ENCODE measurements at regions not wholly inside any gene's neighbourhood (a gene's known extent, or its start where the extent isn't known, plus 50 kb on each side); places are given as distances from the start of the nearest gene placed in this dataset.

DNA sequence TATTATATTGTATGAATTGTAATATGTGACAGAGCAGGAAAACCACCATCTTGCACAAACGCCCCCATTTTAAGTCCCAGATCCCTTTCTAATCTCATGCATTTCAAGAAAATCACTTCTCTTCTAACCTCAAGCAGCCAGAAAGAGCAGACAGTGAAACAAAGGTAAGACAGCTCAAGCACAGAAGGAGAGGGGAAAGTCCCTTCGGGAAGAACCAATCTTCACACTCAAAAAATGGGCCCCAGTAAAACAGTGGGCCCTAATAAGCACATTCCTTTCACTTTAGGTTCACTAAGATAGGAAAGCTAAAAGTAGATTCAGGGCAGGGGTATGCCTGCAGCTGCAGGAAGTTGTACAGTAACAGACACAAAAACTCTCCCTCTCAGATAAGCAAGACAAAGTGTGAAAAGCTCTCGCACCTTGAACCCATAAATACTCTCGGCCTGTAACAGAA, 1268.7 kb downstream of the SI start:
- H3K36me3 ChIP-seq (ENCODE audit: control insufficient read depth in 2 of 2, insufficient read depth in 1 of 2, low read length in 2 of 2): no peaks in the 10 kb centered on the region
- H3K4me3 ChIP-seq (ENCODE audit: low read depth, low read length): no peak overlapping the region
- CTCF ChIA-PET: no interaction called here
- no peaks in the 10 kb centered on the region for H3K4me1 ChIP-seq (ENCODE audit: control insufficient read depth, insufficient read depth, low read length)
- no peak overlapping the region for H3K27ac ChIP-seq (ENCODE audit: extremely low read depth, low read depth, low read length)
- no peaks in the 10 kb centered on the region for H3K9me3 ChIP-seq (ENCODE audit: control insufficient read depth, insufficient read depth, low read depth, low read length)
- POLR2A ChIA-PET: no interaction called here
- TF ChIP-seq ZNF16 (tag by site-specific recombination; IDR thresholded peaks at IDR 0.05; ENCODE audit: low read depth): no peak
- no peak for TF ChIP-seq ZNF433 (tag by site-specific recombination; IDR thresholded peaks at IDR 0.05; ENCODE audit: low read depth)
- TF ChIP-seq ZNF626 (tag by site-specific recombination; IDR thresholded peaks at IDR 0.05): no peak
- TF ChIP-seq ZNF621 (tag by site-specific recombination; IDR thresholded peaks at IDR 0.05): no peak
- TF ChIP-seq ZNF266 (tag by site-specific recombination; IDR thresholded peaks at IDR 0.05; ENCODE audit: low read depth): no peak
- no peak for TF ChIP-seq ZNF664 (tag by site-specific recombination; IDR thresholded peaks at IDR 0.05)
- no peak for TF ChIP-seq ZNF354C (tag by site-specific recombination; IDR thresholded peaks at IDR 0.05; ENCODE audit: borderline replicate concordance, low read depth)
- no peak for TF ChIP-seq ZFP41 (tag by site-specific recombination; IDR thresholded peaks at IDR 0.05; ENCODE audit: borderline replicate concordance)
- no peak for TF ChIP-seq OVOL3 (tag by site-specific recombination; IDR thresholded peaks at IDR 0.05)
- no peak for TF ChIP-seq ZNF184 (tag by site-specific recombination; IDR thresholded peaks at IDR 0.05)
- no peak for TF ChIP-seq SCRT1 (tag by site-specific recombination; IDR thresholded peaks at IDR 0.05; ENCODE audit: borderline replicate concordance)
- TF ChIP-seq ZNF776 (tag by site-specific recombination; IDR thresholded peaks at IDR 0.05; ENCODE audit: borderline replicate concordance): no peak
- TF ChIP-seq ZBTB21 (tag by site-specific recombination; IDR thresholded peaks at IDR 0.05): no peak
- no peak for TF ChIP-seq SETDB1 (IDR thresholded peaks at IDR 0.05; ENCODE audit: insufficient read length, low read length)
- TF ChIP-seq, protein P1, sequence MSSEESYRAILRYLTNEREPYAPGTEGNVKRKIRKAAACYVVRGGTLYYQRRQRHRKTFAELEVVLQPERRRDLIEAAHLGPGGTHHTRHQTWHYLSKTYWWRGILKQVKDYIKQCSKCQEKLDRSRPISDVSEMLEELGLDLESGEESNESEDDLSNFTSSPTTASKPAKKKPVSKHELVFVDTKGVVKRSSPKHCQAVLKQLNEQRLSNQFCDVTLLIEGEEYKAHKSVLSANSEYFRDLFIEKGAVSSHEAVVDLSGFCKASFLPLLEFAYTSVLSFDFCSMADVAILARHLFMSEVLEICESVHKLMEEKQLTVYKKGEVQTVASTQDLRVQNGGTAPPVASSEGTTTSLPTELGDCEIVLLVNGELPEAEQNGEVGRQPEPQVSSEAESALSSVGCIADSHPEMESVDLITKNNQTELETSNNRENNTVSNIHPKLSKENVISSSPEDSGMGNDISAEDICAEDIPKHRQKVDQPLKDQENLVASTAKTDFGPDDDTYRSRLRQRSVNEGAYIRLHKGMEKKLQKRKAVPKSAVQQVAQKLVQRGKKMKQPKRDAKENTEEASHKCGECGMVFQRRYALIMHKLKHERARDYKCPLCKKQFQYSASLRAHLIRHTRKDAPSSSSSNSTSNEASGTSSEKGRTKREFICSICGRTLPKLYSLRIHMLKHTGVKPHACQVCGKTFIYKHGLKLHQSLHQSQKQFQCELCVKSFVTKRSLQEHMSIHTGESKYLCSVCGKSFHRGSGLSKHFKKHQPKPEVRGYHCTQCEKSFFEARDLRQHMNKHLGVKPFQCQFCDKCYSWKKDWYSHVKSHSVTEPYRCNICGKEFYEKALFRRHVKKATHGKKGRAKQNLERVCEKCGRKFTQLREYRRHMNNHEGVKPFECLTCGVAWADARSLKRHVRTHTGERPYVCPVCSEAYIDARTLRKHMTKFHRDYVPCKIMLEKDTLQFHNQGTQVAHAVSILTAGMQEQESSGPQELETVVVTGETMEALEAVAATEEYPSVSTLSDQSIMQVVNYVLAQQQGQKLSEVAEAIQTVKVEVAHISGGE (tag by site-specific recombination; conservative IDR thresholded peaks at IDR 0.05; ENCODE audit: low read depth): no peak
- TF ChIP-seq GLI4 (tag by site-specific recombination; IDR thresholded peaks at IDR 0.05): no peak
- TF ChIP-seq MEIS1 (CRISPR knock-in tag; IDR thresholded peaks at IDR 0.05; ENCODE audit: borderline replicate concordance): no peak

DNA sequence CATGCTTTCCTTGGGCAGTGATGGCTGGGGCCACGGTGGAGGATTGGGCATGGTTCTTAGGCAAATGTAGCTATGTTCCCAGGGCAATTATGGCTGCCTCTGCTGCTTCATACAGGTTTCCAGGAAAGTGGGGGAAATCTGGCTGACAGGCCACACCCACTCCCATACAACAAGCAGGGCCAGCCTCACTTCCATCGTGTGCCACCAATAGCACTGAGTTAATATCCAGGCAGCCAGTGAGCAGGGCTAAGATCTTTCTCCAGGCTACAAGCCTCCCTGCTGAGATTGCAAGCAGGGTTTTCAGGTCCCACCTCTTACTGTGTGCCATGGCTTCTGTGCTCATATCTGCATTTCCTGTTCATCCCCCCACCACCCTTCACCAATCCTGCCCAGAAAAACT, 1291.9 kb downstream of the SI start:
- CTCF ChIA-PET: no interaction called here
- Histone ChIP-seq H3K4me3 (ENCODE audit: low read depth, low read length) (no peak overlapping the region), H3K36me3 (ENCODE audit: control insufficient read depth in 2 of 2, insufficient read depth in 1 of 2, low read length in 2 of 2) (no peaks in the 10 kb centered on the region)
- TF ChIP-seq ZNF10 (tag by site-specific recombination; IDR thresholded peaks at IDR 0.05) (no peak), ZNF133 (tag by site-specific recombination; IDR thresholded peaks at IDR 0.05) (no peak), KLF10 (tag by site-specific recombination; IDR thresholded peaks at IDR 0.05) (no peak), ZNF596 (tag by site-specific recombination; IDR thresholded peaks at IDR 0.05) (no peak), ZNF768 (tag by site-specific recombination; IDR thresholded peaks at IDR 0.05) (no peak), ZSCAN23 (tag by site-specific recombination; IDR thresholded peaks at IDR 0.05) (no peak), ZBTB21 (tag by site-specific recombination; IDR thresholded peaks at IDR 0.05) (no peak), ZNF830 (tag by site-specific recombination; IDR thresholded peaks at IDR 0.05; ENCODE audit: low read depth) (no peak), ZNF266 (tag by site-specific recombination; IDR thresholded peaks at IDR 0.05; ENCODE audit: low read depth) (no peak), ZNF311 (tag by site-specific recombination; IDR thresholded peaks at IDR 0.05; ENCODE audit: borderline replicate concordance) (no peak)
- TF ChIP-seq, protein P2, sequence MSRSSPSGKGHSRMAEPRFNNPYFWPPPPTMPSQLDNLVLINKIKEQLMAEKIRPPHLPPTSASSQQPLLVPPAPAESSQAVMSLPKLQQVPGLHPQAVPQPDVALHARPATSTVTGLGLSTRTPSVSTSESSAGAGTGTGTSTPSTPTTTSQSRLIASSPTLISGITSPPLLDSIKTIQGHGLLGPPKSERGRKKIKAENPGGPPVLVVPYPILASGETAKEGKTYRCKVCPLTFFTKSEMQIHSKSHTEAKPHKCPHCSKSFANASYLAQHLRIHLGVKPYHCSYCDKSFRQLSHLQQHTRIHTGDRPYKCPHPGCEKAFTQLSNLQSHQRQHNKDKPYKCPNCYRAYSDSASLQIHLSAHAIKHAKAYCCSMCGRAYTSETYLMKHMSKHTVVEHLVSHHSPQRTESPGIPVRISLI (tag by site-specific recombination; IDR thresholded peaks at IDR 0.05): no peak
- TF ChIP-seq, protein P3, sequence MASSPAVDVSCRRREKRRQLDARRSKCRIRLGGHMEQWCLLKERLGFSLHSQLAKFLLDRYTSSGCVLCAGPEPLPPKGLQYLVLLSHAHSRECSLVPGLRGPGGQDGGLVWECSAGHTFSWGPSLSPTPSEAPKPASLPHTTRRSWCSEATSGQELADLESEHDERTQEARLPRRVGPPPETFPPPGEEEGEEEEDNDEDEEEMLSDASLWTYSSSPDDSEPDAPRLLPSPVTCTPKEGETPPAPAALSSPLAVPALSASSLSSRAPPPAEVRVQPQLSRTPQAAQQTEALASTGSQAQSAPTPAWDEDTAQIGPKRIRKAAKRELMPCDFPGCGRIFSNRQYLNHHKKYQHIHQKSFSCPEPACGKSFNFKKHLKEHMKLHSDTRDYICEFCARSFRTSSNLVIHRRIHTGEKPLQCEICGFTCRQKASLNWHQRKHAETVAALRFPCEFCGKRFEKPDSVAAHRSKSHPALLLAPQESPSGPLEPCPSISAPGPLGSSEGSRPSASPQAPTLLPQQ (tag by site-specific recombination; IDR thresholded peaks at IDR 0.05): no peak
- TF ChIP-seq, protein P4, sequence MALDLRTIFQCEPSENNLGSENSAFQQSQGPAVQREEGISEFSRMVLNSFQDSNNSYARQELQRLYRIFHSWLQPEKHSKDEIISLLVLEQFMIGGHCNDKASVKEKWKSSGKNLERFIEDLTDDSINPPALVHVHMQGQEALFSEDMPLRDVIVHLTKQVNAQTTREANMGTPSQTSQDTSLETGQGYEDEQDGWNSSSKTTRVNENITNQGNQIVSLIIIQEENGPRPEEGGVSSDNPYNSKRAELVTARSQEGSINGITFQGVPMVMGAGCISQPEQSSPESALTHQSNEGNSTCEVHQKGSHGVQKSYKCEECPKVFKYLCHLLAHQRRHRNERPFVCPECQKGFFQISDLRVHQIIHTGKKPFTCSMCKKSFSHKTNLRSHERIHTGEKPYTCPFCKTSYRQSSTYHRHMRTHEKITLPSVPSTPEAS (tag by site-specific recombination; IDR thresholded peaks at IDR 0.05): no peak
- TF ChIP-seq, protein P5, sequence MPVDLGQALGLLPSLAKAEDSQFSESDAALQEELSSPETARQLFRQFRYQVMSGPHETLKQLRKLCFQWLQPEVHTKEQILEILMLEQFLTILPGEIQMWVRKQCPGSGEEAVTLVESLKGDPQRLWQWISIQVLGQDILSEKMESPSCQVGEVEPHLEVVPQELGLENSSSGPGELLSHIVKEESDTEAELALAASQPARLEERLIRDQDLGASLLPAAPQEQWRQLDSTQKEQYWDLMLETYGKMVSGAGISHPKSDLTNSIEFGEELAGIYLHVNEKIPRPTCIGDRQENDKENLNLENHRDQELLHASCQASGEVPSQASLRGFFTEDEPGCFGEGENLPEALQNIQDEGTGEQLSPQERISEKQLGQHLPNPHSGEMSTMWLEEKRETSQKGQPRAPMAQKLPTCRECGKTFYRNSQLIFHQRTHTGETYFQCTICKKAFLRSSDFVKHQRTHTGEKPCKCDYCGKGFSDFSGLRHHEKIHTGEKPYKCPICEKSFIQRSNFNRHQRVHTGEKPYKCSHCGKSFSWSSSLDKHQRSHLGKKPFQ (tag by site-specific recombination; IDR thresholded peaks at IDR 0.05): no peak

More for the DNA sequence above, 1291.9 kb downstream of the SI start:
- POLR2A ChIA-PET: no interaction called here
- no peaks in the 10 kb centered on the region for H3K4me1 ChIP-seq (ENCODE audit: control insufficient read depth, insufficient read depth, low read length)
- no peaks in the 10 kb centered on the region for H3K9me3 ChIP-seq (ENCODE audit: control insufficient read depth, insufficient read depth, low read depth, low read length)
- H3K27ac ChIP-seq (ENCODE audit: extremely low read depth, low read depth, low read length): no peak overlapping the region

Measured in HEK293 (cell line).